Thyroid gland (tissue), 4 donors: ENCODE measurements at regions not wholly inside any gene's neighbourhood (a gene's known extent, or its start where the extent isn't known, plus 50 kb on each side); places are given as distances from the start of the nearest gene placed in this dataset.

Experiments
- DNase-seq, 2 donors: peaks; one replicate each; pipeline ENCODE4 v3.0.0-alpha.2; 2019
- H3K27ac ChIP-seq, 3 donors: fragments of 200-600 bp; sonication (generic); 1 replicate in 2 of 3; 2 replicates in 1 of 3; pipeline ENCODE4 v1.5.1; 2016 to 2019; ENCODE audit warnings: mild to moderate bottlenecking in 1 of 3, moderate library complexity in 1 of 3
- H3K27me3 ChIP-seq: fragments of 200-600 bp; sonication (generic); one replicate; pipeline ENCODE4 v1.5.1; 2019
- H3K36me3 ChIP-seq, 2 donors: fragments of 200-600 bp; sonication (generic); one replicate each; pipeline ENCODE4 v1.5.1; 2016 to 2019
- H3K4me1 ChIP-seq, 2 donors: fragments of 200-600 bp; sonication (generic); one replicate each; pipeline ENCODE4 v1.5.1; 2017 to 2019
- H3K4me3 ChIP-seq, 3 donors: fragments of 200-600 bp; sonication (generic); replicated peaks in 1 of 3; 1 replicate in 2 of 3; 2 replicates in 1 of 3; pipeline ENCODE4 v1.5.1; 2016; ENCODE audit warnings: mild to moderate bottlenecking in 1 of 3
- H3K9me3 ChIP-seq: fragments of 200-600 bp; sonication (generic); one replicate; pipeline ENCODE4 v1.5.1; 2017
- POLR2A ChIP-seq, 2 donors: fragments of 450-650 bp; IDR thresholded peaks; one replicate each; pipeline ENCODE4 v1.6.1; 2017; ENCODE audit warnings: antibody characterized with exemption in 2 of 2, mild to moderate bottlenecking in 2 of 2, moderate library complexity in 1 of 2
- WGBS, 2 donors: methylation state at CpG; one replicate each; pipeline ENCODE4 v1.1.5; 2017; 5-methylcytosine and 5-hydroxymethylcytosine counted together
- intact Hi-C: fragments of 100-400 bp; cut with DNase I; formaldehyde crosslinking; loops from one replicate; pipeline ENCODE4 v1.15.1; 2023
- TF ChIP-seq, protein P1 (sequence below), 6 experiments: fragments of 200-600 bp in 3 of 6; fragments of 450-650 bp in 3 of 6; sonication (generic) in 3 of 6; IDR thresholded peaks; one replicate each; pipeline ENCODE4 v1.5.1; 2016 to 2019; ENCODE audit warnings: antibody characterized with exemption in 6 of 6, mild to moderate bottlenecking in 2 of 6, inconsistent platforms in 1 of 6, moderate library complexity in 1 of 6

- no peak overlapping the region for H3K27ac ChIP-seq
- no peaks in the 10 kb centered on the region for H3K9me3 ChIP-seq
- TF ChIP-seq, protein P1, sequence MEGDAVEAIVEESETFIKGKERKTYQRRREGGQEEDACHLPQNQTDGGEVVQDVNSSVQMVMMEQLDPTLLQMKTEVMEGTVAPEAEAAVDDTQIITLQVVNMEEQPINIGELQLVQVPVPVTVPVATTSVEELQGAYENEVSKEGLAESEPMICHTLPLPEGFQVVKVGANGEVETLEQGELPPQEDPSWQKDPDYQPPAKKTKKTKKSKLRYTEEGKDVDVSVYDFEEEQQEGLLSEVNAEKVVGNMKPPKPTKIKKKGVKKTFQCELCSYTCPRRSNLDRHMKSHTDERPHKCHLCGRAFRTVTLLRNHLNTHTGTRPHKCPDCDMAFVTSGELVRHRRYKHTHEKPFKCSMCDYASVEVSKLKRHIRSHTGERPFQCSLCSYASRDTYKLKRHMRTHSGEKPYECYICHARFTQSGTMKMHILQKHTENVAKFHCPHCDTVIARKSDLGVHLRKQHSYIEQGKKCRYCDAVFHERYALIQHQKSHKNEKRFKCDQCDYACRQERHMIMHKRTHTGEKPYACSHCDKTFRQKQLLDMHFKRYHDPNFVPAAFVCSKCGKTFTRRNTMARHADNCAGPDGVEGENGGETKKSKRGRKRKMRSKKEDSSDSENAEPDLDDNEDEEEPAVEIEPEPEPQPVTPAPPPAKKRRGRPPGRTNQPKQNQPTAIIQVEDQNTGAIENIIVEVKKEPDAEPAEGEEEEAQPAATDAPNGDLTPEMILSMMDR (IDR thresholded peaks at IDR 0.05), result no peak
- TF ChIP-seq POLR2A (IDR thresholded peaks at IDR 0.05), result no peak
- H3K4me3 ChIP-seq, result no peak overlapping the region
- no peaks in the 10 kb centered on the region for H3K27me3 ChIP-seq
- intact Hi-C loops, result no loop called here
- H3K36me3 ChIP-seq, result no peaks in the 10 kb centered on the region
- H3K4me1 ChIP-seq, result peaks cover 7% of the 10 kb centered on the region in 2 donors
- no peak for DNase-seq
- WGBS, 2 donors, result 72 to 79% methylated on average over 4 of the region's 4 CpGs
Measured at GRCh38 chr10:106520698-106521097, 643.8 kb downstream of the SORCS1 start.

DNA sequence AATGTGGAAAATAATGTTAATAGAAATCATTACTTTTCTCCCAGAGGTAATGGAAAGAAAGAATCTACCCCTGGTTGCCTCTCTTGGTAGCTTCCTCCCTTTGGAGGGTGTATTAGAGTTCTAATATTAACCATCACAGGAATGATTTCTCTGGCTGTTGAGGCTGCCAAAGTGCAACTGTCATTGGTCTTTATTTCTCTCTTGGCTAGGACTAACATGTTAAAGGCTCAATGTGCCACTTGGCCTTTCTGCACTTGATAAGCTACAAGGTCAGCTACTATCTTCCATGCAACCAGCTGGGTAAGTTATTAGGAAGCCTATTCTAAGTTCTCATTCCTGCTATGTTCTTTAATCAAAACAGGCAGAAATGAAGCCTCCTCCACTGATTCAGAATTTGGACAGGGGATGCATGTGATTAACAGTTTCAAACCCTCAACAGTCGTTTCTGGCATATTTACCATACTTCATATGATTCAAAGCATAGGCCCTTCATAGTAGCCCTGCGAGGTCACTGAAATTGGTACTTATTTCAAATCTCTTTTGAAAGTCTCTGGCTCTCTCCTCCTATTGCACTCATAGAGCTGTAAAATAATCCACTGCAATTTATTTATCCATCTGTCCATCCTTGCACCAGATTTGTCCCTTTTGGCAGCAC, 645.0 kb downstream of the SORCS1 start:
- Histone ChIP-seq H3K36me3 (no peaks in the 10 kb centered on the region), H3K4me1 (peaks cover 14 to 17% of the 10 kb centered on the region in 2 donors), H3K9me3 (no peaks in the 10 kb centered on the region), H3K4me3 (no peak overlapping the region), H3K27ac (no peak overlapping the region), H3K27me3 (no peaks in the 10 kb centered on the region)
- intact Hi-C loops, result no loop called here
- TF ChIP-seq, protein P1 (IDR thresholded peaks at IDR 0.05), result no peak
- no peak for TF ChIP-seq POLR2A (IDR thresholded peaks at IDR 0.05)
- DNase-seq, result no peak
- WGBS, 2 donors, result 78 to 81% methylated on average over 2 of the region's 2 CpGs

- WGBS, 2 donors, result 14 to 30% methylated on average over 6 of the region's 6 CpGs
- H3K4me3 ChIP-seq, result no peak overlapping the region
Measured at GRCh38 chr10:106515206-106515790, 649.2 kb downstream of the SORCS1 start.

DNA sequence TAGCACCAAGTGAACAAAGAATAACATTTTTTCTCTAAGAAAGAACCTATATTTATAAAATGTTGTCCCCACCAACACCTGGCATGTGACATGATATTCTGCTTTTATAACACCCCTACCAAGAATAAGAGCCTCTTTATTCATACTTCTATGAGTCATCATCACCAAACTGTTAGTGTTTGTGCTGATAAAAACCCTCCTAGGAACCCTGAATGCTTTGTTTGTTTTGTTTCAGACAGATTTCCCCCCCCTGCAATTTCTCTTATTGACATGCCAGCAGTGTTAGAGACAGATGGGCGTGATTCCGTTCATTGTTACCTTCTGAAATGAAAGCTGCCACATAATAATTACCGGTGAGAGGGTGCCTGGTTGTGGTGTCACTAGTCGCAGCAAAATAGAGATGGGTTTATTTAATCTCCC, 651.1 kb downstream of the SORCS1 start:
- 65 to 84% methylated on average over 4 of the region's 4 CpGs for WGBS, 2 donors

More at GRCh38 chr10:106515206-106515790, 649.2 kb downstream of the SORCS1 start:
- peak; percentile 14 to 34 for DNase-seq
- no peaks in the 10 kb centered on the region for H3K36me3 ChIP-seq
- intact Hi-C loops, result no loop called here
- no peaks in the 10 kb centered on the region for H3K9me3 ChIP-seq
- peak overlapping the region; percentile 41 to 72 (median 51) for H3K27ac ChIP-seq
- H3K4me1 ChIP-seq, result peaks cover 24 to 25% of the 10 kb centered on the region in 2 donors
- H3K27me3 ChIP-seq, result no peaks in the 10 kb centered on the region
- TF ChIP-seq, protein P1 (IDR thresholded peaks at IDR 0.05), result no peak
- TF ChIP-seq POLR2A (IDR thresholded peaks at IDR 0.05), result no peak

More for the DNA sequence above, 651.1 kb downstream of the SORCS1 start:
- DNase-seq, result no peak
- H3K4me1 ChIP-seq, result peaks cover 24 to 25% of the 10 kb centered on the region in 2 donors
- no peaks in the 10 kb centered on the region for H3K36me3 ChIP-seq
- no peaks in the 10 kb centered on the region for H3K9me3 ChIP-seq
- no peak overlapping the region for H3K4me3 ChIP-seq
- no peaks in the 10 kb centered on the region for H3K27me3 ChIP-seq
- no peak overlapping the region for H3K27ac ChIP-seq
- intact Hi-C loops, result no loop called here
- TF ChIP-seq POLR2A (IDR thresholded peaks at IDR 0.05), result no peak
- TF ChIP-seq, protein P1 (IDR thresholded peaks at IDR 0.05), result no peak
